Sigmoid colon (tissue), 4 donors: ENCODE measurements at regions not wholly inside any gene's neighbourhood (a gene's known extent, or its start where the extent isn't known, plus 50 kb on each side); places are given as distances from the start of the nearest gene placed in this dataset.

Source experiments
- CTCF ChIP-seq, 4 experiments: fragments of 450-650 bp in 3 of 4; fragments of 200-600 bp in 1 of 4; IDR thresholded peaks; one replicate each; pipeline ENCODE4 v1.5.1; 2016 to 2019; ENCODE audit warnings: antibody characterized with exemption in 4 of 4, mild to moderate bottlenecking in 3 of 4, moderate library complexity in 2 of 4
- EP300 ChIP-seq, 4 donors: sonication (generic); formaldehyde crosslinking; IDR thresholded peaks; one replicate each; pipeline ENCODE4 v1.6.1; 2017; ENCODE audit warnings: antibody characterized with exemption in 4 of 4
- POLR2A ChIP-seq, 2 donors: fragments of 450-650 bp; IDR thresholded peaks; one replicate each; pipeline ENCODE4 v1.6.1; 2016; ENCODE audit warnings: antibody characterized with exemption in 2 of 2, mild to moderate bottlenecking in 2 of 2, moderate library complexity in 2 of 2
- POLR2AphosphoS5 ChIP-seq, 4 donors: sonication (generic); formaldehyde crosslinking; IDR thresholded peaks; one replicate each; pipeline ENCODE4 v1.6.1; 2017; ENCODE audit warnings: antibody characterized with exemption in 4 of 4

GRCh38 chr5:174610968-174611367, 113.4 kb upstream of the MSX2 start:
- TF ChIP-seq CTCF (IDR thresholded peaks at IDR 0.05) (no peak), POLR2A (IDR thresholded peaks at IDR 0.05) (no peak), POLR2AphosphoS5 (IDR thresholded peaks at IDR 0.05) (no peak), EP300 (IDR thresholded peaks at IDR 0.05) (no peak)
